Activated naive CD4-positive, alpha-beta T cell (primary cell): ENCODE measurements at regions not wholly inside any gene's neighbourhood (a gene's known extent, or its start where the extent isn't known, plus 50 kb on each side); places are given as distances from the start of the nearest gene placed in this dataset.

ENCODE experiments used
- DNase-seq, 4 experiments: peaks; one replicate each; lab custom pipeline; 2025; lab: John Stamatoyannopoulos, UW

DNA sequence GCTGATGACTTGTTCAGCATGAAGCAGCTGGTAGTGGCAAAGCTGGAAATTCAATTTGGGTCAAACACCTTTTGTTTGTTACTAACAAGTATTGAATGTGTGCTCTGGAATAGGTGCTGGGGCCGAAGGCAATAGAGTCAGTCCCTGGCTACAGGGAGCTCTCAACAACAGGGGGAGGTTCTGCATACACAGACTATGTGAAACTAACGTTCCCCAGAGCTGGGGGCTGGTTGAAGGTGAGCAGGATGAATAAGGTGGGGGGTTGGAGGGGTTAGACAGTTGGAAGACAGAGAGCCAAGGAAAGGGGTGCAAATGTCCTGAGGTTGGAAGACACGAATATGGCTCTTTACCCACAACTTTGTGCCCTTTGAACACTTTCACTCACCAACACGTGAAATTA, 84.1 kb upstream of the PLPP4 start:
- DNase-seq, result no peak

DNA sequence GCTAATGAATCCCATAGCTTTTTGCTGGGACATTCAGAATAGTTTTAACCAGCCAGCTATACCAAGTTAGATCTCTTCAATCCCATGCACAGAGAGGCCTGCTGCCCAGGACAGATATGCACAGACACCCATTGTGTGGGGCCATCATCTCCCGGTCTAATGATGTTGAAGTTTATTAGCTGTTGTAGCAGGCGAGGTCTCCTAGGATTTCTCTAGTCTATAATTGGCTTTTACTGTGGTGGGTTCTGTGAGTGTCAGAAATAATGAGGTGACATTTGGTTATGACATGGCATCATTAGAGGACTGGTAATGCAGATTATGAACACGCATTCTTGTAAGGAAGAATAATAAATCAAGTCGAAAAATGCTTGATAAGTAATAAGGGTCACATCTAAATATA, 81.4 kb upstream of the PLPP4 start:
- no peak for DNase-seq

GRCh38 chr10:120381931-120382330, 75.1 kb upstream of the PLPP4 start:
- DNase-seq, result no peak

DNA sequence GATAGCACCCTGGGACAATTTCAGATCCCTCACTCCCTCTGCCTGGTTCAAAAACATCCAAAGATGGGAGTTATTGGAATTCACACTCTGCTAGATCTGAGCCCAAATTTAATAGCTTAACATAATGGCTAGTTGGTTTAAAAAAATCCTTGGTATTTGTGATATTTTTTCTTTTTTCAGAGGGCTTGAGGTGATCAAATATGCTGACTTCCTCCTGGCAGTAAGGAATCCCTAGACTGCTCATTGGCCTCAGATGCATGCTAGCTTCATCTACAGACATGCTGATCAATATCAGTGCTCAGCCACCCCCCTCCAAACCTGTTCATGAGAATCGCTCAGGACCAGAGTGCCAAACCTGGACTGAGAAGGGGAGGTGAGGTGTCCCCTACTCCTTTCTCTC, 74.7 kb upstream of the PLPP4 start:
- no peak for DNase-seq

GRCh38 chr10:120385992-120386391, 71.0 kb upstream of the PLPP4 start:
- no peak for DNase-seq

GRCh38 chr10:120386896-120387295, 70.1 kb upstream of the PLPP4 start:
- no peak for DNase-seq

- no peak for DNase-seq
Measured at GRCh38 chr10:120387326-120387725, 69.7 kb upstream of the PLPP4 start.

DNA sequence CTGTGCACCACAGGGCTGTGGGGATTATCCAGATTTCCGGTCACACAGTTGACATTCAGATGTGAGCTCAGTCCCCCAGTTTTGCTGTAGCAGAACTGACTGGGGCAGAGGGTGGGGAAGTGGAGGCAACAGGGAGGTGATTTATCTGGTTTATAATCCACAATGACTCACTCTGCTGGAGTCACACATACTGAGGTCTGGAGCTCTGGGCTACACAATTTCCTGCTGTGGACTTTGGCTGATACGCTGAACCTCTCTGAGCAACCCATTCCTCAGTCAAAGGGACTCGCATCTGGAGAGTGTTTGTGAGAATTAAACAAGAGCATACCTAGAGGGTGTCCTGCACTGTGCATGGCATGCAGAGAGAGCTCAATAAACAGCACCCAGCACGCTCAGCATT, 64.8 kb upstream of the PLPP4 start:
- DNase-seq, result no peak

DNA sequence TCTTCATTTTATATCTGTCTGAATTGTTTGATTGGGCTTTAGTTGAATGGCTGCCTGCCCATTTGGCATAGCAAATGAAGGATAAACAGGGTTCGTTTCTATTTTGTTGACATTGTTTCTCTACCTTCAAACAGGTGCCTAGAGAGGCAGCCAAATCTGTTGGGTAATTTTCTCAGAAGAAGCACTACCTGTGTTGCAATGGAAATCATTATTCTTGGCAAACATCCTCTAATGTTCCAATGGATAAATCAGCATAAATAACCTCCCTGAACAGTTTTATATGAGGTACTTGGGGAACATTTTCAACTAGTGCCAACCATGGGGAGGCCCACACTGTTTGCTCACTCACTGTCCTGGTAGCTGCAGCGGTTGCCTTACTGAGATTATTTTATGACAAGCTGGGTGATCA, 64.4 kb upstream of the PLPP4 start:
- no peak for DNase-seq

GRCh38 chr10:120394446-120394845, 62.6 kb upstream of the PLPP4 start:
- no peak for DNase-seq

DNA sequence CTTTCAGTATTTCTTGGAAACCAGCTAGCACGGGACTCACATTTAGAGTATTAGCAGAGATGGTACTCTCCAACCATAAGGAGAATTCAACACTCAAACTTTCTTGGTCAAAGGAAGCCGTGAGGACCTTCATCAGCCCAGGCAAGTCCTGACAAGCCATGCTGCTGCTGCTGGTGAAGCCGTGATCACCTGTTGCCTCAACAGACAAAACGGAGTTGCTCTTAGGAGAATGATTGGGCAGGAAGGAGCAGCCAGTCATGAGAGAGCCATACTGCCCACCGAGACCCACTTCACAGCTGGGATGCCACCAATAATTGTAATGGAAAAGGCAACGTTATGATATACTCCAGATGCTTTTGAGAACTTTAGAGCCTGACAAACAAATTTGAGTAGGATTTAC, 60.8 kb upstream of the PLPP4 start:
- DNase-seq, result no peak

GRCh38 chr10:120398180-120398579, 58.8 kb upstream of the PLPP4 start:
- no peak for DNase-seq

GRCh38 chr10:120400601-120401000, 56.4 kb upstream of the PLPP4 start:
- DNase-seq, result no peak

GRCh38 chr10:120402147-120402766, 54.8 kb upstream of the PLPP4 start:
- DNase-seq, result no peak

DNA sequence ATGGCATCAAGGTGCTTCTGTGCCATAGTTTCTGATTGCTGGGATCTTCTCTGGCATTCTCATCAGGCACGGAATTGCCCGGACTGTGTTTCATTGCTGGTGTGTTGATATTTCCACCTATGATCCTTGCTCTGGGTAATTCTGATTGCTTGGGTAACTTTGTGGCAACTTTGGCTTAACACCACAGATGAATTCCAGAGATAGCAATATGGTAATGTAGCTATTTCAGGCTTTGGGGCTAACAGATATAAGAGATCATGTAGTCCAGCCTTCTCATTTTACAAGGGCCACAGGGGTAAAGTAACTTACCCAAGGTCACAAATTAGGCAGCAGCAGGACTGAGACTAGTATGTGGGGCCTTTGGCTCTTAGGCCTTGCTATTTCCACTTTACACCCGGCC, 53.9 kb upstream of the PLPP4 start:
- no peak for DNase-seq

DNA sequence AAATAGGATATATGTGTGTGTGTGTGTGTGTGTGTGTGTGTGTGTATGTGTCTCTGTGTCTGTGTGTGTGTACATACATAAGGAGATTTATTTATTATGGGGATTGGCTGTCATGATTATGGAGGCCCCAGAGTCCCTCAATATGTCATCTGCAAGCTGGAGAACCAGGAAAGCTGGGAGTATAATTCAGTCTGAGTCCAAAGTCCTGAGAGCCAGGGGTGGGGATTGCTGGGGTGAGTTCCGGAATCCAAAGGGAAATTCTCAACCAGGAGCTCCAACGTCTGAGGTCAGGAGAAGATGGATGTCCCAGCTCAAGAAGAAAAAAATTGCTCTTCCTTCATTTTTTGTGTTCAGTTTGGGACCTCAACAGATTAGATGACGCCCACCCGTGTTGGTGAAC, 50.7 kb upstream of the PLPP4 start:
- no peak for DNase-seq
